ENCODE measurements at regions not wholly inside any gene's neighbourhood (a gene's known extent, or its start where the extent isn't known, plus 50 kb on each side); places are given as distances from the start of the nearest gene placed in this dataset.

GRCh38 chr1:68799096-68799495 lies 302.2 kb upstream of the DEPDC1 start:
- no peak for TF ChIP-seq POLR2A (IDR thresholded peaks at IDR 0.05)
- no peak for TF ChIP-seq CTCF (IDR thresholded peaks at IDR 0.05)
- no peak for TF ChIP-seq EP300 (IDR thresholded peaks at IDR 0.05)
- no peak for TF ChIP-seq POLR2AphosphoS5 (IDR thresholded peaks at IDR 0.05)
